Uterus (tissue), 2 donors: ENCODE measurements at regions not wholly inside any gene's neighbourhood (a gene's known extent, or its start where the extent isn't known, plus 50 kb on each side); places are given as distances from the start of the nearest gene placed in this dataset.
"Not testable (repeated sequence)": the region's sequence is repeated elsewhere in the genome, so short reads cannot be mapped to it uniquely, and the experiment has no call there.

Experiments
- POLR2A ChIP-seq, 2 donors: fragments of 450-650 bp; IDR thresholded peaks; one replicate each; pipeline ENCODE4 v1.6.1; 2016; ENCODE audit warnings: antibody characterized with exemption in 2 of 2, mild to moderate bottlenecking in 1 of 2, moderate library complexity in 1 of 2
- TF ChIP-seq, protein P1 (sequence below), 4 experiments: fragments of 200-600 bp in 2 of 4; fragments of 450-650 bp in 2 of 4; sonication (generic) in 2 of 4; IDR thresholded peaks; one replicate each; pipeline ENCODE4 v1.5.1; 2016 to 2019; ENCODE audit warnings: antibody characterized with exemption in 4 of 4, mild to moderate bottlenecking in 2 of 4, moderate library complexity in 1 of 4

DNA sequence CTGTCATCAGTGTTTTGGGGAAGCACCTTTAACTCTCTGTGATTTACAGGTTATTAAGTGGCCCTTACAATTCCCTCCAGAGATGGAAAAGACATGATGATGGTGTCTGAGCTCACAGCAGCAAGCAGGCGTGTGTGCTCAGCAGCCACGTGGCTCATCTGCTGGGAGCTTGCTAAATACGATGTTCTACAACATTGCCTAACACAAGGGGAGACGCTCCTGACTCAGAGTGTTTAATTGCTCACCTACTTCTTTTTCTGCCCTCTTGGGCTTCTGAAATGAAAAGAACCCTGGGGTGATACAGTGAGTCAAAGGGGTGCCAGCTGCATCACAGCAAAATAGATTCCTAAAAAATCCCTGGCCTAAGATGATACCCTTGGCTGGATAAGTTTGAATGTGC, 56.2 kb upstream of the SAMD11 start:
- TF ChIP-seq, protein P1, sequence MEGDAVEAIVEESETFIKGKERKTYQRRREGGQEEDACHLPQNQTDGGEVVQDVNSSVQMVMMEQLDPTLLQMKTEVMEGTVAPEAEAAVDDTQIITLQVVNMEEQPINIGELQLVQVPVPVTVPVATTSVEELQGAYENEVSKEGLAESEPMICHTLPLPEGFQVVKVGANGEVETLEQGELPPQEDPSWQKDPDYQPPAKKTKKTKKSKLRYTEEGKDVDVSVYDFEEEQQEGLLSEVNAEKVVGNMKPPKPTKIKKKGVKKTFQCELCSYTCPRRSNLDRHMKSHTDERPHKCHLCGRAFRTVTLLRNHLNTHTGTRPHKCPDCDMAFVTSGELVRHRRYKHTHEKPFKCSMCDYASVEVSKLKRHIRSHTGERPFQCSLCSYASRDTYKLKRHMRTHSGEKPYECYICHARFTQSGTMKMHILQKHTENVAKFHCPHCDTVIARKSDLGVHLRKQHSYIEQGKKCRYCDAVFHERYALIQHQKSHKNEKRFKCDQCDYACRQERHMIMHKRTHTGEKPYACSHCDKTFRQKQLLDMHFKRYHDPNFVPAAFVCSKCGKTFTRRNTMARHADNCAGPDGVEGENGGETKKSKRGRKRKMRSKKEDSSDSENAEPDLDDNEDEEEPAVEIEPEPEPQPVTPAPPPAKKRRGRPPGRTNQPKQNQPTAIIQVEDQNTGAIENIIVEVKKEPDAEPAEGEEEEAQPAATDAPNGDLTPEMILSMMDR (IDR thresholded peaks at IDR 0.05), result not testable (repeated sequence)
- not testable (repeated sequence) for TF ChIP-seq POLR2A (IDR thresholded peaks at IDR 0.05)
